Caco-2 (cell line): ENCODE measurements at regions not wholly inside any gene's neighbourhood (a gene's known extent, or its start where the extent isn't known, plus 50 kb on each side); places are given as distances from the start of the nearest gene placed in this dataset.

ENCODE experiments used
- BruUV-seq: library from RNA; stranded (reverse); fragments of 400-500 nt; replicated peaks from 2 replicates; lab custom pipeline; 2021; lab: Mats Ljungman, UMichigan
- CTCF ChIA-PET: fragments of 300-600 bp; sonication (Branson Sonifier 250); formaldehyde crosslinking; loops from one replicate; lab custom pipeline; 2022; ENCODE audit warnings: antibody characterized with exemption; lab: Charles Lee
- POLR2A ChIA-PET: fragments of 300-600 bp; sonication (Branson Sonifier 250); formaldehyde crosslinking; loops from one replicate; lab custom pipeline; 2022; ENCODE audit warnings: antibody characterized with exemption; lab: Charles Lee
- DNase-seq, 2 experiments: peaks; one replicate each; pipeline versions ENCODE4 v3.0.0 to v3.0.0-alpha.2; 2020 to 2022
- H3K27me3 ChIP-seq: replicated peaks from 2 replicates; pipeline ENCODE4 v1.6.0; 2011; ENCODE audit warnings: low read length; ENCODE audit not compliant: control insufficient read depth, insufficient read depth
- H3K36me3 ChIP-seq: 2 replicates; pipeline ENCODE4 v1.5.1; 2011; ENCODE audit warnings: low read length; ENCODE audit not compliant: control insufficient read depth, insufficient read depth
- H3K4me1 ChIP-seq: fragments of 250-450 bp; sonication (Bioruptor Pico); 2 replicates; pipeline ENCODE4 v1.5.1; 2020; ENCODE audit warnings: mild to moderate bottlenecking
- H3K4me3 ChIP-seq: 2 replicates; pipeline ENCODE4 v1.5.1; 2011; ENCODE audit warnings: low read depth, mild to moderate bottlenecking, control low read depth, low read length
- H3K9me3 ChIP-seq: fragments of 250-450 bp; sonication (Bioruptor Pico); 2 replicates; pipeline ENCODE4 v1.5.1; 2020; ENCODE audit warnings: mild to moderate bottlenecking, moderate library complexity
- H3K27ac Mint-ChIP-seq: one replicate; pipeline ENCODE4 v1.8.0; 2022; ENCODE audit warnings: mixed read lengths; ENCODE audit not compliant: unreplicated experiment
- H3K27me3 Mint-ChIP-seq: one replicate; pipeline ENCODE4 v1.8.0; 2022; ENCODE audit warnings: mixed read lengths; ENCODE audit not compliant: insufficient read depth, unreplicated experiment
- H3K36me3 Mint-ChIP-seq: one replicate; pipeline ENCODE4 v1.8.0; 2022; ENCODE audit warnings: mild to moderate bottlenecking, mixed read lengths; ENCODE audit not compliant: insufficient read depth, unreplicated experiment
- H3K4me1 Mint-ChIP-seq: one replicate; pipeline ENCODE4 v1.8.0; 2022; ENCODE audit warnings: low read depth, mixed read lengths; ENCODE audit not compliant: unreplicated experiment
- H3K4me3 Mint-ChIP-seq: one replicate; pipeline ENCODE4 v1.8.0; 2022; ENCODE audit warnings: mild to moderate bottlenecking, moderate library complexity, mixed read lengths; ENCODE audit not compliant: unreplicated experiment
- H3K9me3 Mint-ChIP-seq: one replicate; pipeline ENCODE4 v1.8.0; 2022; ENCODE audit warnings: mixed read lengths; ENCODE audit not compliant: unreplicated experiment
- CTCF ChIP-seq, 2 experiments: fragments of 200-600 bp in 1 of 2; IDR thresholded peaks; 1 replicate in 1 of 2; 2 replicates in 1 of 2; pipeline versions ENCODE4 v1.5.1 to v1.8.0; 2011 to 2022; ENCODE audit warnings: antibody characterized with exemption in 1 of 2, control low read depth in 1 of 2, inconsistent platforms in 1 of 2, low read depth in 1 of 2, low read length in 1 of 2, mild to moderate bottlenecking in 1 of 2, moderate library complexity in 1 of 2; ENCODE audit not compliant: insufficient read depth in 1 of 2, severe bottlenecking in 1 of 2, unreplicated experiment in 1 of 2
- intact Hi-C: fragments of 100-400 bp; cut with micrococcal nuclease; formaldehyde crosslinking; loops from one replicate; pipeline ENCODE4 v1.10.0; 2022; ENCODE audit not compliant: unreplicated experiment

GRCh38 chr5:124554746-124555578 is 191.5 kb downstream of the ZNF608 start:
- no TSS peak for BruUV-seq
- no peaks in the 10 kb centered on the region for H3K27me3 Mint-ChIP-seq
- POLR2A ChIA-PET: no interaction called here
- H3K4me3 ChIP-seq: no peak overlapping the region
- H3K36me3 ChIP-seq: no peaks in the 10 kb centered on the region
- H3K4me3 Mint-ChIP-seq: no peak overlapping the region
- 0 out of 2 replicates have a peak, but pooled peaks cover 7% of the 10 kb centered on the region for H3K4me1 ChIP-seq
- H3K9me3 ChIP-seq: peaks cover 3% of the 10 kb centered on the region; the same call in 1 of the 2 replicates
- H3K27ac Mint-ChIP-seq: peak overlapping the region; percentile 25
- H3K36me3 Mint-ChIP-seq: no peaks in the 10 kb centered on the region
- CTCF ChIA-PET: no interaction called here
- peaks cover 11% of the 10 kb centered on the region for H3K9me3 Mint-ChIP-seq
- TF ChIP-seq CTCF (IDR thresholded peaks at IDR 0.05; ENCODE audit: insufficient read depth in 1 of 2, low read depth in 1 of 2, low read length in 1 of 2, severe bottlenecking in 1 of 2, unreplicated experiment in 1 of 2): no peak
- DNase-seq: no peak
- H3K27me3 ChIP-seq: no peaks in the 10 kb centered on the region
- peaks cover 11% of the 10 kb centered on the region for H3K4me1 Mint-ChIP-seq
- intact Hi-C loops: no loop called here

- CTCF ChIA-PET: no interaction called here
- H3K4me1 Mint-ChIP-seq: peaks cover 11% of the 10 kb centered on the region
Measured at GRCh38 chr5:124553911-124554310, 192.5 kb downstream of the ZNF608 start.

GRCh38 chr5:124552526-124552925 is 193.9 kb downstream of the ZNF608 start:
- no peaks in the 10 kb centered on the region for H3K27me3 Mint-ChIP-seq
- H3K9me3 Mint-ChIP-seq: peaks cover 11% of the 10 kb centered on the region
- Histone ChIP-seq H3K4me1 (0 out of 2 replicates have a peak, but pooled peaks cover 7% of the 10 kb centered on the region), H3K36me3 (no peaks in the 10 kb centered on the region), H3K27me3 (no peaks in the 10 kb centered on the region), H3K4me3 (no peak overlapping the region), H3K9me3 (no peaks in the 10 kb centered on the region)
- ChIA-PET CTCF (no interaction called here), POLR2A (no interaction called here)
- H3K36me3 Mint-ChIP-seq: no peaks in the 10 kb centered on the region
- peaks cover 11% of the 10 kb centered on the region for H3K4me1 Mint-ChIP-seq
- BruUV-seq: no TSS peak
- no peak overlapping the region for H3K4me3 Mint-ChIP-seq
- intact Hi-C loops: no loop called here
- no peak for DNase-seq
- H3K27ac Mint-ChIP-seq: no peak overlapping the region
- TF ChIP-seq CTCF (IDR thresholded peaks at IDR 0.05; ENCODE audit: insufficient read depth in 1 of 2, low read depth in 1 of 2, low read length in 1 of 2, severe bottlenecking in 1 of 2, unreplicated experiment in 1 of 2): no peak

More at GRCh38 chr5:124553911-124554310, 192.5 kb downstream of the ZNF608 start:
- no peaks in the 10 kb centered on the region for H3K27me3 Mint-ChIP-seq
- DNase-seq: no peak
- Histone ChIP-seq H3K9me3 (peaks cover 3% of the 10 kb centered on the region; the same call in 1 of the 2 replicates), H3K4me1 (0 out of 2 replicates have a peak, but pooled peaks cover 7% of the 10 kb centered on the region), H3K36me3 (no peaks in the 10 kb centered on the region), H3K4me3 (no peak overlapping the region), H3K27me3 (no peaks in the 10 kb centered on the region)
- H3K9me3 Mint-ChIP-seq: peaks cover 11% of the 10 kb centered on the region
- intact Hi-C loops: no loop called here
- POLR2A ChIA-PET: no interaction called here
- no TSS peak for BruUV-seq
- no peak overlapping the region for H3K27ac Mint-ChIP-seq
- no peaks in the 10 kb centered on the region for H3K36me3 Mint-ChIP-seq
- H3K4me3 Mint-ChIP-seq: no peak overlapping the region
- TF ChIP-seq CTCF (IDR thresholded peaks at IDR 0.05; ENCODE audit: insufficient read depth in 1 of 2, low read depth in 1 of 2, low read length in 1 of 2, severe bottlenecking in 1 of 2, unreplicated experiment in 1 of 2): no peak
